ENCODE measurements at regions not wholly inside any gene's neighbourhood (a gene's known extent, or its start where the extent isn't known, plus 50 kb on each side); places are given as distances from the start of the nearest gene placed in this dataset.

DNA sequence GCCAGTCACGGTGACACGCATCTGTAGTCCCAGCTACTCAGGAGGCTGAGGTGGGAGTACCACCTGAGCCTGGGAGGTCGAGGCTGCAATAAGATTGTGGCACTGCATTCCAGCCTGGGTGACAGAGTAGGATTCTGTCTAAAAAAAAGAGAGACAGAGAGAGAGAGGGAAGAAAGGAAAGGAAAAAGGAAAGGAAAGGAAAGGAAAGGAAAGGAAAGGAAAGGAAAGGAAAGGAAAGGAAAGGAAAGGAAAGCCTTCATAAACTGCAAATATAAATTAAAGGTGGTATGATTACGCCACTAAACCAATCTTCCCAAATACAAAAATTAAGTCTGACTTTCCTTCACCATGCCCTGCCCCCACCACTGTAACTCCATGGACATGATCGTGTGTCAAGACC is 259.3 kb upstream of the GATB start:
- 76 to 92% methylated on average over 4 to 5 of the region's 5 CpGs for WGBS, 2 donors
- no peak for TF ChIP-seq POLR2A (IDR thresholded peaks at IDR 0.05)
- TF ChIP-seq, protein P1, sequence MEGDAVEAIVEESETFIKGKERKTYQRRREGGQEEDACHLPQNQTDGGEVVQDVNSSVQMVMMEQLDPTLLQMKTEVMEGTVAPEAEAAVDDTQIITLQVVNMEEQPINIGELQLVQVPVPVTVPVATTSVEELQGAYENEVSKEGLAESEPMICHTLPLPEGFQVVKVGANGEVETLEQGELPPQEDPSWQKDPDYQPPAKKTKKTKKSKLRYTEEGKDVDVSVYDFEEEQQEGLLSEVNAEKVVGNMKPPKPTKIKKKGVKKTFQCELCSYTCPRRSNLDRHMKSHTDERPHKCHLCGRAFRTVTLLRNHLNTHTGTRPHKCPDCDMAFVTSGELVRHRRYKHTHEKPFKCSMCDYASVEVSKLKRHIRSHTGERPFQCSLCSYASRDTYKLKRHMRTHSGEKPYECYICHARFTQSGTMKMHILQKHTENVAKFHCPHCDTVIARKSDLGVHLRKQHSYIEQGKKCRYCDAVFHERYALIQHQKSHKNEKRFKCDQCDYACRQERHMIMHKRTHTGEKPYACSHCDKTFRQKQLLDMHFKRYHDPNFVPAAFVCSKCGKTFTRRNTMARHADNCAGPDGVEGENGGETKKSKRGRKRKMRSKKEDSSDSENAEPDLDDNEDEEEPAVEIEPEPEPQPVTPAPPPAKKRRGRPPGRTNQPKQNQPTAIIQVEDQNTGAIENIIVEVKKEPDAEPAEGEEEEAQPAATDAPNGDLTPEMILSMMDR (IDR thresholded peaks at IDR 0.05), result no peak
- Histone ChIP-seq H3K9me3 (no peaks in the 10 kb centered on the region), H3K27me3 (no peaks in the 10 kb centered on the region), H3K27ac (no peak overlapping the region), H3K36me3 (no peaks in the 10 kb centered on the region), H3K4me1 (no peaks in the 10 kb centered on the region), H3K4me3 (no peak overlapping the region)
- intact Hi-C loops (cut with DNase I), result no loop called here
- no peak for DNase-seq

DNA sequence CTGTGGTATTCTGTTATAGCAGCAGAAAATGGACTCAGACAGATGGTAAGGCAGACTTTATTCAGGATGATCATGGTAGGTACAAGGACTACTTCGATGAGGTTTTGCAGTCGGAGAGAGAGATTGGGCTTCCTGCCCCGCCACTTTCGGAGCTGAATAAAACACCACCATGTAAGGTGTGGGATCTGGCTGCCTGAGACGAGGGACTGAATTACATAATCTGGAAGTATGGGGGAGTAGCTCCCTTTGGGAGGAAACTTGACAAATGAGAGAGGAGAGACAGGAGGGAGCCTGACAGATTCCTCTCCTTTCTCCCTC is 255.5 kb upstream of the GATB start:
- TF ChIP-seq, protein P1 (IDR thresholded peaks at IDR 0.05), result no peak
- no peak for TF ChIP-seq POLR2A (IDR thresholded peaks at IDR 0.05)
- Histone ChIP-seq H3K27ac (no peak overlapping the region), H3K27me3 (no peaks in the 10 kb centered on the region), H3K36me3 (no peaks in the 10 kb centered on the region), H3K9me3 (peaks cover 0 to 8% (median 0%) of the 10 kb centered on the region in 3 donors), H3K4me3 (no peak overlapping the region), H3K4me1 (no peaks in the 10 kb centered on the region)
- intact Hi-C loops (cut with DNase I), result no loop called here
- DNase-seq, result no peak
- WGBS, 2 donors, result 70 to 91% methylated on average over 2 to 5 of the region's 5 CpGs

DNA sequence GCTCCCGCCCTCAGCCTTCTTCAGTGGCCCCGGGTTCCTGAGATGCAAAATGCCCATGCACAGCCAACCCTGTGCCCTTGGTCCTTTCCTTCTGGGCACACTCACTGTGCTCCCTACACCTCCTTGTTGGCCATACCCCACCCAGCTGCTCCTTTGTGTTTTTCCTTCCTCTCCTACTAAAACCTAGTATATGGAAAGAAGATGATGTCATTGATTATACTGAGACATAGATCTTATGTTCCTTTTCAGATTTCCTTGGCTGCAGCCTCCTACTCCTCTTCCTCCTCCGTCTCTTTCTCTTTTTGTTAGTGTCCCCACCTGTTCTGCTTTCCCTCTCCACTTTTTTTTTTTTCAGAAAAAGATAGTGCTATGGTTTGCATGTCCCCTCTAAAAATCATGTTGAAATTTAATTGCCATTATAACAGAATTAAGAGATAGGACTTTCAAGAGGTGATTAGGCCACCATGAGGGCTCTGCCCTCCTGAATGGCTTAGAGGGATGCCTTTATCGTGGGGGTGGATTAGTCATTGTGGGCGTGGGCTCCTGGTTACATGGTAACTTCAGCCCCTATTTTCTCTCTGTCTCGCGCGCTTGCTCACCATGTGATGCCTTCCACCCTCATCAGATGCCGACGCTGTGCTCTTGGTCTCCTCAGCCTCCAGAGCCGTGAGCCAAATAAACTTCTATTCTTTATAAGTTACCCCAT is 254.9 kb upstream of the GATB start:
- H3K4me1 ChIP-seq, result peaks cover 0 to 2% (median 0%) of the 10 kb centered on the region in 3 donors
- H3K4me3 ChIP-seq, result no peak overlapping the region
- WGBS, 2 donors, result 82 to 88% methylated on average over 11 of the region's 11 CpGs
- intact Hi-C loops (cut with DNase I), result no loop called here
- H3K27me3 ChIP-seq, result no peaks in the 10 kb centered on the region
- no peak for DNase-seq
- TF ChIP-seq, protein P1 (IDR thresholded peaks at IDR 0.05), result no peak
- no peak for TF ChIP-seq POLR2A (IDR thresholded peaks at IDR 0.05)
- peaks cover 0 to 8% (median 0%) of the 10 kb centered on the region in 3 donors for H3K9me3 ChIP-seq
- no peak overlapping the region for H3K27ac ChIP-seq
- H3K36me3 ChIP-seq, result no peaks in the 10 kb centered on the region

DNA sequence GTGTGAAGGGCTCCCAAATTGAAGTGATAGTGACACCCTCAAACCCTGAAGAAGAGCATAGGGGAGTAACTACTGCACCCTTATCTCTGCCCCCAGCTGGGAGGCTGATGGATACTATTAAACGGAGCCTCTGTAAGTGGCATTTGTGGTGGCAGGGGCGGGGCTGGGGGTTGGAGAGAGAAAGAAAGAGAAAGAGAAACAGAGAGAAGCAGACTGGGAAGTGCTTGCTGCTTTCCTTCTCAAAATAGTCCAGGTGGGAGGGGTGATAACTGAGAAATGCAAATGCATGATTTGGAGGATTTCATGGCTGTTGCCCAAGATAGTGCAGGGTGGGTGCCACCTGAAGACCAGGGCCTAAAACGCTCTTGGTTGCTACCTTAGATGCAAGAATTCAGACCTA is 253.5 kb upstream of the GATB start:
- H3K27me3 ChIP-seq, result no peaks in the 10 kb centered on the region
- DNase-seq, result no peak
- peaks cover 0 to 8% (median 0%) of the 10 kb centered on the region in 3 donors for H3K9me3 ChIP-seq
- H3K4me1 ChIP-seq, result peaks cover 0 to 13% (median 4%) of the 10 kb centered on the region in 3 donors
- H3K36me3 ChIP-seq, result no peaks in the 10 kb centered on the region
- intact Hi-C loops (cut with DNase I), result no loop called here
- no peak for TF ChIP-seq POLR2A (IDR thresholded peaks at IDR 0.05)
- TF ChIP-seq, protein P1 (IDR thresholded peaks at IDR 0.05), result no peak
- H3K4me3 ChIP-seq, result no peak overlapping the region
- 38 to 43% methylated on average over 3 of the region's 3 CpGs for WGBS, 2 donors
- H3K27ac ChIP-seq, result no peak overlapping the region

DNA sequence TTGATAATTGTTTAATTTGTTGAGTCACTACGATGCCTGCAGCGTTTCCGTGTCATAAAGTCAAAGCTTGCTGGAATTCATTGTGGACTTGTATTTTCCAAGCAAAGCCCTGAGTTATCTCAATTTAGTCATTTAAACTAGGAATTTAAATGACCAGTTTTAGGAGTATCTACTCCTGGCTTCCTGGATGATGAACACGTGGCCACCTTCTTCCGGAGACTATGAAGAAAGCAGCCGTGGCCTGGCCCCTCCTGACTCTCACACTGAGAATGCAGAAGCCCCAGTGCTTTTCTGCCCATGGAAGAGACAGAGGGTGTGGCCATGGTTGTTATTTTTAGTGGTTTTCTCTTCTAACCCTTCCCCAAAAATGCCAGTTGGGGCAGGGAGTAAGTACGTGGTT is 250.7 kb upstream of the GATB start:
- Histone ChIP-seq H3K36me3 (no peaks in the 10 kb centered on the region), H3K4me3 (no peak overlapping the region), H3K27ac (no peak overlapping the region), H3K27me3 (no peaks in the 10 kb centered on the region), H3K9me3 (peaks cover 0 to 8% (median 0%) of the 10 kb centered on the region in 3 donors), H3K4me1 (peaks cover 0 to 13% (median 4%) of the 10 kb centered on the region in 3 donors)
- DNase-seq, result no peak
- intact Hi-C loops (cut with DNase I), result no loop called here
- WGBS, 2 donors, result 75 to 79% methylated on average over 7 of the region's 7 CpGs
- TF ChIP-seq, protein P1 (IDR thresholded peaks at IDR 0.05), result no peak
- no peak for TF ChIP-seq POLR2A (IDR thresholded peaks at IDR 0.05)

Measured in esophagus squamous epithelium (tissue), 5 donors.